ENCODE measurements at regions not wholly inside any gene's neighbourhood (a gene's known extent, or its start where the extent isn't known, plus 50 kb on each side); places are given as distances from the start of the nearest gene placed in this dataset.

DNA sequence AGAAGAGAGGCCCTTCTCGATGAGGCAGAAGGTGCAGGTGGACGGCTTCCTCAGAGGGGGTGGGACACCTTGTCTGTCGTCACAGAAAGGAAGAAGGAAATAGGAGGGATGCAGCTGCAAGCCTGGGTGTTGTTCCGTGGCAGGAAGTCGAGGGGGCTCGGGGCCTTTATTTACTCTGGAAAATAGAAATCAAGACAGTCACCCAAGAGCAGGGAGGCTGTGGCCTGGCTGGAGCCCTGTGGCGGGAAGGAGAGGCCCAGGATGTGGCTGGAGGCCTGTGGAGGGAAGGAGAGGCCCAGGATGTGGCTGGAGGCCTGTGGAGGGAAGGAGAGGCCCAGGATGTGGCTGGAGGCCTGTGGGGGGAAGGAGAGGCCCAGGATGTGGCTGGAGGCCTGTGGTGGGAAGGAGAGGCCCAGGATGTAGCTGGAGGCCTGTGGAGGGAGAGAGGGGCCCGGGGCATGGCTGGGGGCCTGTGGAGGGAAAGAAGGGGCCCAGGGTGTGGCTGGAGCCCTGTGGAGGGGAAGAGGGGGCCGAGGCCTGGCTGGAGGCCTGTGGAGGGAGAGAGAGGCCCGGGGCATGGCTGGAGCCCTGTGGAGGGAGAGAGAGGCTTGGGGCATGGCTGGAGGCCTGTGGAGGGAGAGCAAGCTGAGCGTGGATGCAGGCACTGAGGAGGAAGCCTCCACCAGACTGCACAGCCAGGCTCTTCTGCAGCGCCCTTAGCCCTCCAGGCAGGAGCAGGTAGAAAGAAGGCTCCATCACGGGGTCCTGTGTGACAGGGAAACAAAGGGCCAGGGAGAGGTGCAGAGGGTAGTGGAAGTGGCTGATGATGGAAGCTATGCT lies 97.3 kb upstream of the SFMBT2 start:
- peak; percentile 9 to 18 for DNase-seq

DNA sequence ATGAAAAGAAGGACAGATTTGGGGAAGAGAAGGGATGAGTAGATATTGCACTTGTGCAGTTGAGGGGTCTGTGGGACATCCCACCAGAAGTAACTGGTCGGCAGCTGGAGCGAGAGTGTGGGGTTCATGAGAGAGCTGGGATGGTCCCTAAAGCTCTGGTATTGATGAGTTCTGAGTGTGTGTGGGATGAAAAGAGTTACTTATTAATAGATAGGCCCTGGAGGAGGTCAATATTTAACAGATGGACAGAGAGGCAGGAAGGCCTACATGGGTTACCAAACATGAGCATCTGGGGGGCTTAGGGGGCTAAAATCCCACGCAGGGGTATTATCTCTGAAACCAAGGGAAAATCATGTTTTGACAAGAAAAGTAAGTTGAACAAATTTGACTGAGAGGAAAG lies 95.7 kb upstream of the SFMBT2 start:
- no peak for DNase-seq

DNA sequence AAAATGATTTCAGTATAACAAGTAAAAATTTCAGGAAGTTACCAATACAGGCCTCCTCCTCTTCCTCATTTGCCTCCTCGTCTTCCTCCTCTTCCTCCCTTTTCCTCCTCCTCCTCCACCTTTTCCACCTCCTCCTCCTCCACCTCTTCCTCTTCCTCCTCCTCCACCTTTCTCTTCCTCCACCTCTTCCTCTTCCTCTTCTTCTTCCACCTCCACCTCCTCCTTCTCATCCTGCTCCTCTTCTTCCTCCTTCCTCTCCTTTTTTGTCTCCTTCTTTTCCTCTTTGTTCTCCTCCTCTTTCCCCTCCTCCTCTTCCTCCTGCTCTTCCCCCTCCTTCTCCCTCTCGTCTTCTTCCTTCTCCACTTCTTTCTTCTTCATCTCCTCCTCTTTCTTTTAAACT lies 94.4 kb upstream of the SFMBT2 start:
- no peak for DNase-seq

DNA sequence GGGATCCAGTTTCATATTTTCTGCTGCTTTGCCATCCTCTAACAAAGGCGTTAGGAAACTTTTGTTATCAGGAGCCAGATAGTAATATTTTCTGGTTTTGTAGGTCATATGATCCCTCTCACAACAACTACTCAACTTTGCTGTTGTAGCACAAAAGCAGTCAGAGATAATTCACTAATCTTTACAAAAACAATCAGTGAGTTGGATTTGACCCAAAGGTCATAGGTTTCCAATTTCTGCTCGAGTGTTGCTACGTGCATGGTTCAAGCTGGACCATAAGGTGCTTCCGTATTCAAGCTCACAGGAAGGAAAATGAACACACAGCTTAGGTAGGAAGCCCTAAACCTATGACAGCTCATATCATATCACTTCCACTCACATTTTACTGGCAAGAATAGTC lies 92.4 kb upstream of the SFMBT2 start:
- DNase-seq, result no peak

DNA sequence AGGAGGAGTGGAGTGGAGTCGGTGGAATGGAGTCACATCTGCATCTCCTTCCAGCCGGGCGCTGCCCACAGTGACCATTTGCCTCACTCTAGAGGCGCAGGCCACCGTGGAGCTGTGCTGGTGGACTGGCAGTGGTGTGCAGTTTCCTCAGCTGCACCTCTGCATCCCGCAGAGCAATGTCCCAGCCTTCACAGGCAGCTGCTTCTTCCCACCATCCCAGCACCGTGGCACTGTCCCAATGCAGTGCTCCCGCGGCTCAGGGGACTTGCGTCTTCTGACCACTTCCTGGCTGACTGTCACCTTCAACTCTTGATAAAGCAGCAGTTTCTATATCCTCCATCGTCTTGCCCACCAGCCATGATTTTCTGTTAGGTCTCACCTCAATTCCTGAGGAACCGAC lies 90.3 kb upstream of the SFMBT2 start:
- no peak for DNase-seq

DNA sequence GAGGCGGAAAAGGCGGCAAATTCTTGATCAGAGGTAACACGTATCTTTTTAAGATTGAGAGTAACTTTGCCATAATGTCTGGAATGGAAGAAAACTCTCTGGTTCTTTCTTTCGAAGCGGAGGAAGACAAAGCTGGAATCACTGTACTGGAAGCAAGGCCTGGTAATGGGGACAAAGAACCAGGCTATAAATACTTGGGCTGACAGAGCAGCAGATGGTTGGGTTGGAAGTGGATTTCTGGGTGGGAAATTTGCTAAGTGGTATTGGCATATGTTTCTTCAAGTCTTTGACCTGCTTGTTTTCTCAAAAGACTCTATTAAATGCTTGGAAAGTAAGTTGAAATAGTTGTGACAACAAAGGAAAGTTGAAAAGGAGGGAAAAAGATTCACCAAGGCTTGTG lies 87.3 kb upstream of the SFMBT2 start:
- no peak for DNase-seq

DNA sequence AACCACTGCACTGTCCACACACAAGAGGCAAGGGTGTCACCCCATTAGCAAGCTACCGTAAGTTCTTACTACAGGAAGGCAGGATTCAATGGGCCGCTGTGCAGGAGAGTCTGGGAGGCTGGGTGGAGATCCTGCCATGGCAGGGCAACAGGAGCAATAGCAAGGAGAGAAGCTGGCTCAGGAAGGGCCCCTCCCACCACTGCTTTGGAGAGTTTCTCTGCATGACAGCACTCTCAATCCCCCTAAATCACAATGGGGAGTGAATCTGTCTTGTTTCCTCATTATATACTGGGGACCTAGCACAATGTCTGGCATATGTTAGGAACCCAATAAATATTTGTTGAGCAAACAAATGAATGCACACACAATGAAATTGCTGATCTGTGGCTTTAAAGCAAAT lies 83.2 kb upstream of the SFMBT2 start:
- DNase-seq, result no peak

DNA sequence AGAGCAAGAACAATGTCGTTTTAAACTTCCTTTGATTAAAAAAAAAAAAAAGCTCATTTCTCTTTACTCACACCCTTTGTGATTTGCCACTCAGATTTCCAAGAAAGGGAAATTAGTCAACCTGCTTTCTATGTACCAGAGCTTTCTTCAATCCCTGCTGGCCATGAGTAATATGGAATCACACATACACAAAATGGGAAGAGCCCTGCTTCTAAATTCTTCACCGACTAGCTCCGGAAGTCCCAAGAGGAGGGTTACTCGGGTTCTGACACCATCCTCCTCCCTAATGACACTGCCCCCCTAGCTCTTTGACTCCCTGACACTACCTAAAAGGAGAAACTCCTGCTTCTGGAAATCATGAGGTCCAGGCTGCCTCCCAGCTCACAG lies 81.8 kb upstream of the SFMBT2 start:
- DNase-seq, result no peak

DNA sequence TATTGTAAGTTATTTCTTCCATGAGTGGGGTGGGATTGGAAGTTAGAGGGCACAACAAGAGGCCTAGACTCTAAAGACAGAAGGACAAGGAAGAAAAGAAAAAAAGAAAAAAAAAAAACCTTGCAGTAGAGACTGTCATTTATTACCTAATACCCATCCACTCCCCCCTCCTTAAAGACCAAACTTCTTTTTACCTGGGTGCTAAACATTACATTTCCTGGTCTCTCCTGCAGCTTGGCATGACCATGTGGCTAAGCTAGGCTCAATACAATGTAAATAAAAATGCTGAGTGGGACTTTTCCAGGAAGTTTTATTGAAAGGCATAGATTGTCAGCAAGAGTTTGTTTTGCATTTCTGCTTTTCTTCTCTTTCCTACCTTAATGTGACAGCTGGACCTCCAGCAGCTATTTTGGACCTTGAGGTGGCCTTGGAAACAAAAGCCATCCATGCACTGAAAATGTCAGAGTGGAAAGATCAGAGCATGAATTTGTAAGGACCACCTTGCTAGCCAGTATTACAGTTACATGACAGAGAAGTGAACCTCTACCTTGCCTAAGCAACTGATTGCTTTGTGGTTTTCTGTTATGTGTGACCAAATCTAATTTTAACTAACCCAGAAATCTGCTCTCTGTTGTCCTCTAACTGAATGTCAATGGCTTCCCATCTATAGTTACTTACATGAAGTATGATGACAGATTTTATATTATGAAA lies 81.3 kb upstream of the SFMBT2 start:
- no peak for DNase-seq

DNA sequence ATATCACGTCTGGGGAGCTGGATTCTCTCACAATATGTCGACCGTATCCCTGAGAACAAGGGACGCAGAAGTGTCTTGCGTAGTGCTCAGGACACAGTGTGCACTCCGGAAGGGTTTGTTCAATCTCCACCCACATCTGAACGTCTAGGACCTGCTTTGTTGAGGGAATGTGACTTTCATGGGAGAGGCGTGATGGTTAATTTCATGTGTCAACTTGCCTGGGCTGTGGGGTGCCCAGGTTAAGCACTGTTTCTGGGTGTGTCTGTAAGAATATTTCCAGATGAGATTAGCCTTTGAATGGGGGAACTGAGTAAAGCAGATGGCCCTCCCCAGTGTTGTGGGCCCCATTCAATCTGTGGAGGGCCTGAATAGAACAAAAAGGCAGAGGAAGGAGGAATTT lies 80.4 kb upstream of the SFMBT2 start:
- DNase-seq, result no peak

DNA sequence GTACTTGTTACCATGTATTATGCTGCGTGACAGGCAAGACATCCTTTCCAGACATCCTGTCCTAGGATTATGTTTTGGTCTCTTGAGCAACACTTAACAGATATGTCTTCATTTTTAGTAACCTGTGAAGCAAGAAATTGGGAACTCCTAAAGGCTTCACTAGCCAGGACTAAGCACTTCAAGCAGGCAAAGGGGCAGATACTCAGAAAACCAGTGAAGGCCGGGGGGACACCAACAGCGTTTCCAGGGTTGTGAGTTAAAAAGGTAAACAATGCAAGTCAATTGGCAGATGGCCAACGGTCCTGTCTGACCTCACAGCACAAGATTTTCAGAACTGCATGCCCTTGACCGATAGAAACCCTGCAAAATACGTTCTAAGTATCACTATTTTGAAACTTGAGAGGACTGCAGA lies 77.6 kb upstream of the SFMBT2 start:
- DNase-seq, result no peak

DNA sequence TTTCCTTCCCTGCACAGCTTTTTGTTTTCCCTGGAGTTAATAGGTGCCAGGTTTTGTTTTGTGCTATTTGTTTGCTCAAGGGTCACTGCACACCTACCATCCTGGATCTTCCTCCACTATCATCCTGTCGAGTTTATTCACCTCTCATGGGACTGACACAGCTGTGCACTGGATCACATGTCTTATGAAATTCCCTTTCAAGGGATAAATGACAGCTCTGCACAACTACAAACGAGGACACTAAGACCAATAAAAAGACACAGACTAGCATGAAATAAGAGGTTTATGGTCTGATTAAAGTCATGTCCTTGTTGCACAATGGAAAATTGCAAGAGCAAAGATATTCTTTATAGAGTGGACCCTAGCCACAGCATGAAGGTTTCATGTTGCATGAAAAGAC lies 76.7 kb upstream of the SFMBT2 start:
- no peak for DNase-seq

DNA sequence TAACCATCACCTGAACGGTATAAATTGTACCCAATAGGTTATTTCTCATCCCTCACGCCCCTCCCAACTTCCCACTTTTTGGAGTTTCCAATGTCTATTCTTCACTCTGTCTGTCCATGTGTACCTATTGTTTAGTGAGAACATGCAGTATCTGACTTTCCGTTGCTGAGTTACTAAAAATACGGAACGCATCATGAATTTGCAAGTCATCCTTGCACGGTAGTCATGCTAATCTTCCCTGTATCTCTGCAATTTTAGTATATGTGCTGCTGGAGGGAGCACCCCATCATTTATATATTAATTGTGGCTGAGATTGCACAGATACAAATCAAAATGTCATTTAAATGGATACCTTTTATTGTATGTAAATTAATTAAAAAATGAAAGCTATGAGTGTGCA lies 75.7 kb upstream of the SFMBT2 start:
- no peak for DNase-seq

DNA sequence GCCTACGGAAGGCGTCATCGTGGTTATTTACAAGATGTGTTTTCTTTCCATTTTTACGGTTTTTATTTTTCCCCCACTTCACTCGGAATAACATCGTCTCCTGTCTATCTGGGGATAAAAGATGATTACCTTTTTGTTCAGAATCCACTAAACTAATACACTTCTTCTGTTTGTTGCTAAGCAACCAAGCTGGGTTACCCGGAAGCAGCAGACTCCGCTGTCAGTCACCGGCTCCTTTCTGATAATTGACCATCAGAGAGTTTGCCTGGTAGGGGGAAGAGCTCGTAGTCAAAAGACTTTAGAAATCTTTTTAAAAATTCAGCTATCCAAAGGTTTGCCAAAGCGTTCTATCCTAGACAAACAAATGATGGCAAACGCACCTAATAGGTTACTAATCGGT lies 75.0 kb upstream of the SFMBT2 start:
- no peak for DNase-seq

DNA sequence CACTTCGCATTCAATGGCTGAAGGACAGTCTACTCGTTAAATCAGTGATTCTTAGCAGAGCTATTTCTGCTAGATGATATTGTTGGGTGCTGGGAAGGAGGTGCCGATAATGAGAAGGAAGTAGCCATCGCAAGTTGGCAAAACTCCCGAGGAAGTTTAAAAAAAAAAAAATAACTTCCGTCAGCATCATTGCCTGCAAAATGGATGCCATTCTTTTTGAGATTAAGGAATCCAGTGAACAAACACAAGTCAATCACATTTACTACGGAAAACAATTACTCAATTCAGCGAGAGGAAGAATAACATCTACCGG lies 74.4 kb upstream of the SFMBT2 start:
- no peak for DNase-seq

DNA sequence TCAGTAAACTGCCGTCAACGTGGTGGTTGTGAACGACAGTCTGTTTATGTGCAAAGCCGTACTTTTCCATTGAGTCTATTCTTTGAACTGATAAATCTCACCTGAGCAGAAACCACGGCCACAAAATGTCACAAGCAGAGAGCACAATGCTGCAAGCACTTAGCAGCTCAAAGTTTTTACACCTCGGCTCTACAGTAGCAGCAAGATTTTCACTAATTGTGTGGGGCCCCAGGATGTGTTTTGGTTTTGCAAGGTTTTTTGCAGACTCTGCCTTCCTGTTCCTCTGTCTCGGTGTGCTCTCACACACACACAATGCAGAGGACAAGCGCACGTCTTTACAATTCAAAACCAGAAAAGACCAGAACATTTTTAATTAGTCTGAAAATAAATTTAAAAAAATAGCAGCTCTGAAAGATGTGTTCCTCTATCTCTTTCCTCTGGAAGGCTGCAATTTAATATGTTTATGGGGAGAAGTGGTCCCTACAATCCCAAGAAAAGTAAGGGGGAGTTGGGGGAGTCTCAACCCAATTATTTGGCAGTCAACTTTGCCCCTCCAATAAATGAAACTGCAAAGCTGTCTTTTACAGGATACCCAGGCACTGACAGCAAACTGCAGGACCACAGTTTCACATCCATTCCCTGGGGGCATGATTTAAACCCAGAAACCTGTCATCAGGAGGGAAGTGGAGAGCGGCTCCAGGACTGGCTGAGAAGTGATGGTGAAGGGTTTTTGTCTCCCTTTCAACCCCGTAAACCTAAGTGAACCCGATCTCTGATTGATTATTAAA lies 73.8 kb upstream of the SFMBT2 start:
- peak; percentile 22 to 29 for DNase-seq

DNA sequence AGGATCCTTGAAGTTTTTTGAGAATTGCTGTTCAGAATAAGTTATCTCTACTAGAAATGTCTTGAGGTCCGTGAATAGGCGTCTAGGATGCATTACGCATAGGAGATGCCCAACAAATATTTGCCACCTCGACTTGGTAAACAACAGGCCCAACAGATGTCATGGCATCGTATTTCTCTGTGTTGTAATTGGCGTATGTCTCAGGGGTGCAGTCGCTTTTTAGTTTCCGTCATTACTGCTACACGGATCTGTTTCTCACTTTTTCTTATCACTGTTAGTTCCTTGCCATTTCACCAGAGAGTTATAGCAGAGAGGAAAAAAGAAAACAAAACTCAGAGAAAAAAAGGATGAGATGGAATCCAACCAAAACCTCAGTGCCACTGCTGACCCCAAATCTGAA lies 73.0 kb upstream of the SFMBT2 start:
- DNase-seq, result no peak

DNA sequence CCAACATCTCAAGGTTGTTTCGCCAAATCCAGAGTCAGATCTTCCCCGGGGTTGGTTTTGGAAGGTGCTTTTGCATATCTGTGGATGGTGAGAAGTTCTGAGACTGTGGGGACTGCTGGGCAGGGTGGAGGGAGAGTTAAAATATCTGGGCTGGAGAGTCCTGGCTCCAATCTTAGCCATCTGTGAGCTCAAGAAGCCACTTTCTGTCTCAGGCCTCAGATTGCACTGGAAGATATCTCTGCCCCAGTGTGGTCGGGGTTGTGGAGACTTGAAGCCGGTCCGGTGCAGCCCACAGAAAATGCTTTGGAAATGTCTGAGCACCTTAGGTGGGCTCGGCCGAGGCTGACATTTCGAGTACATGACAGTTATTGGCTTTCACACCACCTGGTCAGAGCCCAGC lies 72.2 kb upstream of the SFMBT2 start:
- no peak for DNase-seq

DNA sequence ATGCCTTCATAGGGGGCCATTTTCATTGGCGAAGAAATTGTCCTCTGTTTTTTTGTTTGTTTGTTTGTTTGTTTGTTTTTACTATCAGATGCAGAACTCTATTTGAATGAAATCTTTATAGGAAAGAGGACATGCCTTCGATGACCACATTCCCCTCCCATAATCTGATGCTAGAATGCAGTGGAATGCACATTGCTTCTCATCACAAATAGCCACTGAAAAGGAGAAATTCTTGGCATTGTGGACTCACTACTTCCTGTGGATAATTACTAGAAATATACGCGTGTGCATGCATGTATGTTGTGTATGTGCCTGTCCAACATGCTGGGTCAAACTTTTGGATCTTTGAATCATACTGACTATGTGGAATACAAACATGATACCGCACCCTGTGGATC lies 70.5 kb upstream of the SFMBT2 start:
- no peak for DNase-seq

DNA sequence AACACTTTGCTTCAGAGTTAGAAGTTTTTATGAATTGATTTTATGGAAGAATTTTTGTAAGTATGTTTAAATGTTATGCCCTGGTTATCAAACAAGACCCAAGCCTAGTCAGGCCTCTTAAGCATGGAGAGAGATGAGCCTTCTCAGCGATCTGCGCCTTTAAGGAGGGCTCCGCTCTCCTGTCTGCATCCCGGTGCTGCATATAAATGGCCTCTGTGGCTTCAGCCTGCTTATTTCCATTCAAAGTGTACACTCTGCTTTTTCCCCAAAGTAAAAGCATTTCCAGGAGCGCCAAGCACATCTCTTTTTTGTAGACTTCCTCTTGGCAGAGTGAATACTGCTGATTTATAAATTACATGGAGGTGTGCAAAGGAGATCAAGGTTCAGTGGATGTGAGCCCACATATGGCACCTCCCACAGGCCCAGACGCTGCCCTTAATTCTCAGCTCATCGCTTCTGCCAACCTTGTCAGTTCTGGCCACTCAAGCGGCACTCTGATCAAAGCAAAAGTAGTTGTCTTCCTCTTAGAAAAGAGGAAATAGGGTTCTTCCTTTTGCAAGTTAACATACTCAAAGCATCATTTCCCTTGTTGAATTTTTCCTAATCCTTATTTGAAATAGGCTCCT lies 70.0 kb upstream of the SFMBT2 start:
- DNase-seq, result no peak

DNA sequence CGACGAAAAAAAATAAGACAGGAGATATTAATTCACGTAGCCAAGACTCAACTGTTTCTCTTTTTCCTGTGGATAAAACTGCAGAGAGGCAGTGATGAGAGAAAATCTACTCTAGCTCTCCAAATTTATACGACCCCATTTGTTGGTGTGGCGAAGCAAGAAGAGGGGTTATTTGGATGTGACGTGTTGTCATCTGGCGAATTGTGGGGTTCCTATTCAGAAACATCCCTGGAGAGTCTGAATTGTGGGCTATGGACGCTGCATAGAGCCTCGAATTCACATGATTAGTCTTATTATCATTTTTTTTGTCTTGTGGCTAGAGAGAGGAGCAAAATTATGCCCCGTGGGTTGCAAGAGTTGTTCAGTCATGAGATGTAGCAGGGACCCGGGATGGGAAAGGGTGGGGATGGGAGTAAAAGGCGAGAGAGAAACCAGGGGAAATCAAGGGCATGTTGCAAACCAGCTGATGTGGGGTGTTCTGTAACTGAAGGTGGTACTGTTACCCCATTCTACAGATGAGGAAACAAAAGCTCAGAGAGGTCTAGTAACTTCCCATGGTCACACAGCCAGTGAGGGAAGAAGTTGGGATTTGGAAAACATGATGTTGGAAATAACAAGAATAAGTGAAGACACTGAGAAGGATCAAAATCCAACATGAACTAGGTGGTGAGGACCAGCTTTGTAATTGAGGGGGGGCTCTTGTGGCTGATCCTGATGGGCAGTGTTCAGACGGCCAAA lies 69.2 kb upstream of the SFMBT2 start:
- DNase-seq, result no peak

DNA sequence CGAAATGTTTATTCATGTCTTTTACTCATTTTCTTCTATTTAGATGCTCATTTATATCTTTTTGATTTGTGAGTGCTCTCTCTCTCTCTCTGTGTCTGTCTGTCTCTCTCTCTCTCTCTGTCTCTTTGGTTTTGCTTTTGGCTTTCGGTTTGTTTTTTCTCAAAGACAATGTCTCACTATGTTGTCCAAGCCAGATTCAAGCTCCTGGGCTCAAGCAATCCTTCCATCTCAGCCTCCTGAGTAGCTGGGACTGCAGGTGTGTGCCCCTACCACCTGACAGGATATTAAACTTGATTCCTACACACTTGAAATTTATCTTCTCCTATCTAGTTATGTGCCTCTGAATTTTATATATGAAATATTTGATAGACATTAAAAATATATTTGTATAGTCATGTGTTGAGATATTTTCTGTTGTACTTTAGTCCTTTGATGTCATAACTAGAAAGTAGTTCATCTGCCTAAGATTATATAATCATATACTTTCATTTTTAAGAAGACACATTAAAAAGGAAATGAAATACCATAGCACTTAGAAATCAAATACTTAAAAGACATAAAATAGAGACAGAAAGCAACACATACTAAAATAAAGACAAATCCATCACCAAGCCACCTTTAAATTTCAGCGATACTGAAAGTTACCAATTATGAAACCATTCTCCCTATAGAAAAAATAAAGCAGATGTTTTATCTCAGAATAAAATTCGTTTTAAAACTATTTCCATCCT lies 68.1 kb upstream of the SFMBT2 start:
- no peak for DNase-seq
